H1 (cell line): ENCODE measurements at regions not wholly inside any gene's neighbourhood (a gene's known extent, or its start where the extent isn't known, plus 50 kb on each side); places are given as distances from the start of the nearest gene placed in this dataset.

Source experiments
- ASH2L ChIP-seq: fragments of 200-600, 300-600 bp; sonication (generic); IDR thresholded peaks from one replicate; pipeline ENCODE4 v1.7.1; 2017; ENCODE audit warnings: low read length
- BCL11A ChIP-seq, 2 experiments: IDR thresholded peaks; one replicate each; pipeline ENCODE4 v1.6.1; 2011; ENCODE audit warnings: low read depth in 2 of 2, low read length in 2 of 2, mild to moderate bottlenecking in 2 of 2
- CREB1 ChIP-seq: IDR thresholded peaks from 2 replicates; pipeline ENCODE4 v1.6.1; 2012; ENCODE audit warnings: inconsistent platforms
- EP300 ChIP-seq, 2 experiments: IDR thresholded peaks; 1 replicate in 1 of 2; 2 replicates in 1 of 2; pipeline ENCODE4 v1.6.1; 2011 to 2012; ENCODE audit warnings: low read depth in 2 of 2, low read length in 2 of 2, mild to moderate bottlenecking in 2 of 2, borderline replicate concordance in 1 of 2, inconsistent platforms in 1 of 2, moderate library complexity in 1 of 2
- EZH2 ChIP-seq: fragments of 200-600 bp; sonication (generic); IDR thresholded peaks from 2 replicates; pipeline ENCODE4 v1.7.1; 2012; ENCODE audit warnings: low read depth, mild to moderate bottlenecking, moderate library complexity, low read length, inconsistent platforms; ENCODE audit not compliant: severe bottlenecking
- KDM4A ChIP-seq: IDR thresholded peaks from one replicate; pipeline ENCODE4 v1.7.1; 2012; ENCODE audit warnings: low read depth, mild to moderate bottlenecking, moderate library complexity, low read length, inconsistent platforms; ENCODE audit not compliant: severe bottlenecking
- PHF8 ChIP-seq: fragments of 200-600 bp; sonication (generic); conservative IDR thresholded peaks from 2 replicates; pipeline ENCODE4 v1.7.1; 2012; ENCODE audit warnings: low read depth, mild to moderate bottlenecking, inconsistent platforms, low read length, moderate library complexity
- POU5F1 ChIP-seq: IDR thresholded peaks from 2 replicates; pipeline ENCODE4 v1.6.1; 2011; ENCODE audit warnings: low read depth, mild to moderate bottlenecking, low read length, moderate library complexity
- SIX5 ChIP-seq: IDR thresholded peaks from 2 replicates; pipeline ENCODE4 v1.6.1; 2011; ENCODE audit warnings: mild to moderate bottlenecking, low read depth, low read length
- TF ChIP-seq, protein P1 (sequence below), 3 experiments: IDR thresholded peaks; 1 replicate in 2 of 3; 2 replicates in 1 of 3; pipeline versions ENCODE4 v1.5.1 to v1.6.1; 2011; ENCODE audit warnings: low read length in 3 of 3, mild to moderate bottlenecking in 3 of 3, inconsistent platforms in 2 of 3, low read depth in 1 of 3, moderate library complexity in 1 of 3; ENCODE audit not compliant: insufficient read depth in 1 of 3; ENCODE audit errors: control extremely low read depth in 1 of 3

GRCh38 chr3:182136008-182136910 lies 424.5 kb downstream of the SOX2 start (continued):
- TF ChIP-seq KDM4A (no peak), POU5F1 (no peak), PHF8 (no peak), CREB1 (no peak), EZH2 (no peak), SIX5 (no peak), EP300 (IDR thresholded peaks at IDR 0.05; ENCODE audit: borderline replicate concordance in 1 of 2, low read depth in 2 of 2, low read length in 2 of 2) (no peak), BCL11A (IDR thresholded peaks at IDR 0.05; ENCODE audit: low read depth in 2 of 2, low read length in 2 of 2) (no peak), ASH2L (no peak)
- TF ChIP-seq, protein P1, sequence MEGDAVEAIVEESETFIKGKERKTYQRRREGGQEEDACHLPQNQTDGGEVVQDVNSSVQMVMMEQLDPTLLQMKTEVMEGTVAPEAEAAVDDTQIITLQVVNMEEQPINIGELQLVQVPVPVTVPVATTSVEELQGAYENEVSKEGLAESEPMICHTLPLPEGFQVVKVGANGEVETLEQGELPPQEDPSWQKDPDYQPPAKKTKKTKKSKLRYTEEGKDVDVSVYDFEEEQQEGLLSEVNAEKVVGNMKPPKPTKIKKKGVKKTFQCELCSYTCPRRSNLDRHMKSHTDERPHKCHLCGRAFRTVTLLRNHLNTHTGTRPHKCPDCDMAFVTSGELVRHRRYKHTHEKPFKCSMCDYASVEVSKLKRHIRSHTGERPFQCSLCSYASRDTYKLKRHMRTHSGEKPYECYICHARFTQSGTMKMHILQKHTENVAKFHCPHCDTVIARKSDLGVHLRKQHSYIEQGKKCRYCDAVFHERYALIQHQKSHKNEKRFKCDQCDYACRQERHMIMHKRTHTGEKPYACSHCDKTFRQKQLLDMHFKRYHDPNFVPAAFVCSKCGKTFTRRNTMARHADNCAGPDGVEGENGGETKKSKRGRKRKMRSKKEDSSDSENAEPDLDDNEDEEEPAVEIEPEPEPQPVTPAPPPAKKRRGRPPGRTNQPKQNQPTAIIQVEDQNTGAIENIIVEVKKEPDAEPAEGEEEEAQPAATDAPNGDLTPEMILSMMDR (IDR thresholded peaks at IDR 0.05; ENCODE audit: control extremely low read depth in 1 of 3, insufficient read depth in 1 of 3, low read depth in 1 of 3, low read length in 3 of 3), result no peak
